K562 (cell line): ENCODE measurements at regions not wholly inside any gene's neighbourhood (a gene's known extent, or its start where the extent isn't known, plus 50 kb on each side); places are given as distances from the start of the nearest gene placed in this dataset.

Source experiments
- ATF6 ChIP-seq: sonication (generic); formaldehyde crosslinking; IDR thresholded peaks from 2 replicates; pipeline ENCODE4 v1.4.0; 2020; ENCODE audit warnings: mild to moderate bottlenecking, missing genetic modification reagents
- BRD4 ChIP-seq: fragments of 200-600 bp; sonication (generic); IDR thresholded peaks from 2 replicates; pipeline ENCODE4 v1.6.1; 2017; ENCODE audit warnings: inconsistent platforms
- CBX1 ChIP-seq: sonication (generic); IDR thresholded peaks from 2 replicates; pipeline ENCODE4 v1.6.1; 2016; ENCODE audit warnings: antibody characterized with exemption, low read depth, mild to moderate bottlenecking
- CTCFL ChIP-seq: IDR thresholded peaks from 2 replicates; pipeline ENCODE4 v1.6.1; 2011; ENCODE audit warnings: borderline replicate concordance, low read depth, mild to moderate bottlenecking, moderate library complexity, low read length; ENCODE audit not compliant: insufficient read depth, poor library complexity, severe bottlenecking
- GTF2B ChIP-seq: IDR thresholded peaks from 2 replicates; pipeline ENCODE4 v1.6.1; 2011; ENCODE audit not compliant: insufficient read length; ENCODE audit errors: extremely low read depth
- HIVEP1 ChIP-seq: fragments of 250-450 bp; sonication (Bioruptor Pico); IDR thresholded peaks from 2 replicates; pipeline ENCODE4 v1.4.0; 2020; ENCODE audit warnings: mild to moderate bottlenecking
- IRF1 ChIP-seq: sonication (generic); formaldehyde crosslinking; IDR thresholded peaks from 2 replicates; pipeline ENCODE4 v1.8.0; 2022; ENCODE audit warnings: missing genetic modification reagents, mild to moderate bottlenecking, borderline replicate concordance
- MEIS2 ChIP-seq: fragments of 450-650 bp; IDR thresholded peaks from 2 replicates; pipeline ENCODE4 v1.6.1; 2014; ENCODE audit warnings: mild to moderate bottlenecking; ENCODE audit not compliant: partially characterized antibody
- NCOR1 ChIP-seq: fragments of 450-650 bp; IDR thresholded peaks from 2 replicates; pipeline ENCODE4 v1.6.1; 2016; ENCODE audit warnings: mild to moderate bottlenecking, moderate library complexity
- NR4A1 ChIP-seq, 2 experiments: fragments of 250-450 bp in 1 of 2; fragments of 450-650 bp in 1 of 2; sonication (Bioruptor Pico) in 1 of 2; IDR thresholded peaks; 2 replicates each; pipeline versions ENCODE4 v1.4.0 to v1.6.1; 2016 to 2020; ENCODE audit warnings: mild to moderate bottlenecking in 2 of 2, missing compliant biosample characterization in 1 of 2, missing genetic modification characterization in 1 of 2, moderate library complexity in 1 of 2
- OTX1 ChIP-seq: fragments of 450-650 bp; formaldehyde crosslinking; IDR thresholded peaks from 2 replicates; pipeline ENCODE4 v1.4.0; 2022; ENCODE audit warnings: mild to moderate bottlenecking
- RNF219 ChIP-seq: fragments of 250-450 bp; sonication (Bioruptor Pico); IDR thresholded peaks from 2 replicates; pipeline ENCODE4 v1.5.0; 2022; ENCODE audit warnings: mild to moderate bottlenecking
- SMAD2 ChIP-seq: fragments of 150-350 bp; IDR thresholded peaks from 2 replicates; pipeline ENCODE4 v1.6.1; 2014; ENCODE audit warnings: low read depth, mild to moderate bottlenecking, low read length
- SP1 ChIP-seq: sonication (generic); formaldehyde crosslinking; IDR thresholded peaks from 2 replicates; pipeline ENCODE4 v1.8.1; 2022; ENCODE audit warnings: mild to moderate bottlenecking, missing genetic modification reagents
- STAG1 ChIP-seq: sonication (generic); formaldehyde crosslinking; IDR thresholded peaks from 2 replicates; pipeline ENCODE4 v1.5.0; 2020; ENCODE audit warnings: missing genetic modification reagents, borderline replicate concordance
- TEAD1 ChIP-seq, 2 experiments: fragments of 450-650 bp in 1 of 2; sonication (generic) in 1 of 2; formaldehyde crosslinking; IDR thresholded peaks; 2 replicates each; pipeline versions ENCODE4 v1.4.0 to v1.8.0; 2020 to 2022; ENCODE audit warnings: mild to moderate bottlenecking in 2 of 2, missing genetic modification reagents in 1 of 2
- TRIM24 ChIP-seq, 2 experiments: fragments of 450-650 bp; IDR thresholded peaks; 2 replicates each; pipeline ENCODE4 v1.6.1; 2016
- ZNF408 ChIP-seq: fragments of 250-450 bp; sonication (Bioruptor Pico); IDR thresholded peaks from 2 replicates; pipeline ENCODE4 v1.4.0; 2020; ENCODE audit warnings: low read depth, mild to moderate bottlenecking, moderate library complexity
- ZNF507 ChIP-seq: conservative IDR thresholded peaks from 2 replicates; pipeline ENCODE4 v1.6.1; 2017; ENCODE audit warnings: missing genetic modification characterization, missing compliant biosample characterization

- TF ChIP-seq ATF6 (CRISPR knock-in tag) (no peak), RNF219 (CRISPR knock-in tag) (no peak), HIVEP1 (CRISPR knock-in tag) (no peak), CTCFL (no peak), SP1 (CRISPR knock-in tag) (peak; percentile 76), MEIS2 (peak; percentile 87), ZNF408 (CRISPR knock-in tag) (no peak), IRF1 (CRISPR knock-in tag) (no peak), BRD4 (no peak), OTX1 (CRISPR knock-in tag) (no peak), SMAD2 (no peak), NCOR1 (no peak), TRIM24 (IDR thresholded peaks at IDR 0.05) (peak; percentile 48 to 70; a peak in 3 of 4 replicates), STAG1 (CRISPR knock-in tag) (no peak), GTF2B (no peak), TEAD1 (CRISPR knock-in tag; IDR thresholded peaks at IDR 0.05) (peak in 1 of 2 experiments; percentile 75; a peak in 3 of 4 replicates), NR4A1 (CRISPR knock-in tag; IDR thresholded peaks at IDR 0.05) (no peak), NR4A1 (tag; IDR thresholded peaks at IDR 0.05) (no peak), CBX1 (peak; percentile 19; the same call in 1 of the 2 replicates), ZNF507 (tag) (no peak)
These were observed 190.0 kb upstream of the CIBAR2 start (continued) for GRCh38 chr16:85302018-85302847.
